K562 (cell line): ENCODE measurements at regions not wholly inside any gene's neighbourhood (a gene's known extent, or its start where the extent isn't known, plus 50 kb on each side); places are given as distances from the start of the nearest gene placed in this dataset.

Experiments used
- ATAC-seq: fragments of 200-7000 bp; cut with Tn5 transposase; 3 replicates; pipeline ENCODE4 v1.9.1; 2020; ENCODE audit warnings: moderate library complexity
- BruUV-seq: library from RNA; stranded (reverse); fragments of 400-500 nt; replicated peaks from 2 replicates; lab custom pipeline; 2021; lab: Mats Ljungman, UMichigan
- CTCF ChIA-PET: fragments of 300-600 bp; formaldehyde crosslinking; extraction: SDS; loops from one replicate; lab custom pipeline; 2021; ENCODE audit warnings: low intra/inter-chr PET ratio; lab: Yijun Ruan, JAX
- POLR2A ChIA-PET: fragments of 300-600, 350-650 bp; sonication (Branson Sonifier 250); formaldehyde crosslinking; extraction: SDS; loops from one replicate; lab custom pipeline; 2021; ENCODE audit warnings: antibody characterized with exemption, inconsistent platforms; lab: Yijun Ruan, JAX
- DNase-seq, 4 experiments: peaks; one replicate each; pipeline versions ENCODE4 v3.0.0 to v3.0.0-alpha.2; 2011 to 2018; ENCODE audit warnings: low spot score in 3 of 4, mixed read lengths in 3 of 4; ENCODE audit errors: extremely low read depth in 1 of 4
- FAIRE-seq: peaks from 2 replicates; lab custom pipeline; 2011; peaks lifted over from hg19 to GRCh38; lab: Jason Lieb, UNC
- H2AFZ ChIP-seq: 2 replicates; pipeline ENCODE4 v1.6.0; 2011; ENCODE audit warnings: low read depth, low read length, control low read depth, inconsistent platforms
- H3K27ac ChIP-seq: fragments of 200-600 bp; 3 replicates; pipeline ENCODE4 v1.8.0; 2011; ENCODE audit warnings: low read depth, mild to moderate bottlenecking, control low read depth, inconsistent platforms, low read length, moderate library complexity, mixed read lengths; ENCODE audit errors: extremely low read depth
- H3K27me3 ChIP-seq, 2 experiments: fragments of 300-600 bp in 1 of 2; 2 replicates in 1 of 2; 3 replicates in 1 of 2; pipeline versions ENCODE4 v1.6.0 to v1.8.0; 2011; ENCODE audit warnings: inconsistent platforms in 2 of 2, low read length in 2 of 2, mild to moderate bottlenecking in 1 of 2, mixed read lengths in 1 of 2, moderate library complexity in 1 of 2; ENCODE audit not compliant: control insufficient read depth in 2 of 2, insufficient read depth in 2 of 2
- H3K36me3 ChIP-seq: fragments of 300-600 bp; 3 replicates; pipeline ENCODE4 v1.8.0; 2011; ENCODE audit warnings: mild to moderate bottlenecking, low read length, inconsistent platforms; ENCODE audit not compliant: control insufficient read depth, insufficient read depth
- H3K4me1 ChIP-seq, 2 experiments: fragments of 200-600 bp in 1 of 2; replicated peaks in 1 of 2; 2 replicates in 1 of 2; 3 replicates in 1 of 2; pipeline versions ENCODE4 v1.5.1 to v1.8.0; 2011; ENCODE audit warnings: inconsistent platforms in 2 of 2, low read length in 2 of 2, mild to moderate bottlenecking in 1 of 2, mixed read lengths in 1 of 2, moderate library complexity in 1 of 2; ENCODE audit not compliant: control insufficient read depth in 2 of 2, insufficient read depth in 2 of 2
- H3K4me2 ChIP-seq: 2 replicates; pipeline ENCODE4 v1.6.1; 2011; ENCODE audit warnings: low read length, control low read depth, inconsistent platforms, mixed read lengths; ENCODE audit not compliant: insufficient read depth
- H3K4me3 ChIP-seq: fragments of 200-600 bp; sonication (generic), shearing (Covaris generic); 2 replicates; pipeline ENCODE4 v1.5.1; 2016; ENCODE audit warnings: control low read depth, inconsistent platforms
- H3K79me2 ChIP-seq: fragments of 200-600 bp; 3 replicates; pipeline ENCODE4 v1.8.0; 2011; ENCODE audit warnings: low read length, inconsistent platforms; ENCODE audit not compliant: control insufficient read depth, insufficient read depth
- H3K9ac ChIP-seq, 2 experiments: 2 replicates each; pipeline versions ENCODE4 v1.6.0 to v1.6.1; 2011; ENCODE audit warnings: low read depth in 2 of 2, low read length in 2 of 2, control low read depth in 1 of 2, inconsistent platforms in 1 of 2, mild to moderate bottlenecking in 1 of 2, mixed read lengths in 1 of 2; ENCODE audit not compliant: insufficient read depth in 1 of 2
- H3K9me1 ChIP-seq: one replicate; pipeline ENCODE4 v1.6.0; 2011; ENCODE audit warnings: inconsistent platforms, mild to moderate bottlenecking, low read length, moderate library complexity; ENCODE audit not compliant: control insufficient read depth, insufficient read depth
- H3K9me3 ChIP-seq: replicated peaks from 2 replicates; pipeline ENCODE4 v1.5.1; 2011; ENCODE audit warnings: low read depth, low read length, inconsistent platforms; ENCODE audit not compliant: control insufficient read depth, insufficient read depth
- H4K20me1 ChIP-seq: replicated peaks from 2 replicates; pipeline ENCODE4 v1.6.1; 2011; ENCODE audit warnings: low read length, inconsistent platforms, mixed read lengths; ENCODE audit not compliant: control insufficient read depth, insufficient read depth
- ARID1B ChIP-seq: fragments of 450-650 bp; IDR thresholded peaks from 2 replicates; pipeline ENCODE4 v1.6.1; 2016; ENCODE audit warnings: antibody characterized with exemption, mild to moderate bottlenecking, inconsistent platforms
- C11orf30 ChIP-seq: fragments of 450-650 bp; IDR thresholded peaks from 2 replicates; pipeline ENCODE4 v1.6.1; 2016; ENCODE audit warnings: low read depth, mild to moderate bottlenecking
- DPF2 ChIP-seq: fragments of 450-650 bp; IDR thresholded peaks from 2 replicates; pipeline ENCODE4 v1.6.1; 2016
- JUND ChIP-seq, 2 experiments: IDR thresholded peaks; 2 replicates in 1 of 2; 3 replicates in 1 of 2; pipeline ENCODE4 v1.6.1; 2011; ENCODE audit warnings: borderline replicate concordance in 2 of 2, low read depth in 2 of 2, low read length in 2 of 2, improper control_type of control experiment in 1 of 2, missing biosample characterization in 1 of 2, missing genetic modification characterization in 1 of 2, missing genetic modification reagents in 1 of 2
- MAFF ChIP-seq: IDR thresholded peaks from 2 replicates; pipeline ENCODE4 v1.6.1; 2012; ENCODE audit warnings: low read length, improper control_type of control experiment
- MAFG ChIP-seq: fragments of 450-650 bp; conservative IDR thresholded peaks from 2 replicates; pipeline ENCODE4 v1.6.1; 2016; ENCODE audit warnings: missing genetic modification characterization, missing compliant biosample characterization
- MIER1 ChIP-seq: fragments of 450-650 bp; IDR thresholded peaks from 2 replicates; pipeline ENCODE4 v1.6.1; 2016; ENCODE audit warnings: antibody characterized with exemption, mild to moderate bottlenecking, low read depth
- MNT ChIP-seq, 2 experiments: fragments of 450-650 bp; conservative IDR thresholded peaks; 2 replicates each; pipeline ENCODE4 v1.6.1; 2017; ENCODE audit warnings: mild to moderate bottlenecking in 2 of 2, moderate library complexity in 2 of 2
- NFE2 ChIP-seq: IDR thresholded peaks from 2 replicates; pipeline ENCODE4 v1.6.1; 2014; ENCODE audit warnings: antibody characterized with exemption, low read depth
- ZBTB43 ChIP-seq: sonication (generic); formaldehyde crosslinking; IDR thresholded peaks from 2 replicates; pipeline ENCODE4 v1.8.0; 2023; ENCODE audit warnings: mild to moderate bottlenecking, missing genetic modification reagents
- ZFP1 ChIP-seq: fragments of 450-650 bp; formaldehyde crosslinking; IDR thresholded peaks from 2 replicates; pipeline ENCODE4 v1.4.0; 2020; ENCODE audit warnings: mild to moderate bottlenecking, mixed read lengths
- ZNF316 ChIP-seq: fragments of 450-650 bp; IDR thresholded peaks from 2 replicates; pipeline ENCODE4 v1.6.1; 2016
- WGBS: fragments of 100-300 bp; shearing (Covaris generic); methylation state at CpG from one replicate; pipeline ENCODE4 v1.1.6; 2016; ENCODE audit warnings: low coverage, mixed read lengths; ENCODE audit not compliant: insufficient coverage; ENCODE audit errors: missing lambda C conversion rate; 5-methylcytosine and 5-hydroxymethylcytosine counted together
- in situ Hi-C: fragments of 300-500 bp; cut with MboI; formaldehyde crosslinking; loops from 4 replicates; pipeline ENCODE4 v1.15.0; 2018; ENCODE audit warnings: inconsistent platforms, mixed read lengths
- intact Hi-C: fragments of 100-400 bp; cut with micrococcal nuclease; formaldehyde crosslinking; loops from 2 replicates; pipeline ENCODE4 v1.14.2; 2022

GRCh38 chr3:10725067-10725466 is 91.0 kb upstream of the SLC6A11 start:
- H3K27ac ChIP-seq = no peak overlapping the region
- no peaks in the 10 kb centered on the region for H3K9me1 ChIP-seq
- TF ChIP-seq DPF2 (peak; percentile 25; the same call in 1 of the 2 replicates), ZBTB43 (CRISPR knock-in tag) (no peak), JUND (IDR thresholded peaks at IDR 0.05; ENCODE audit: borderline replicate concordance, low read depth, low read length) (no peak), JUND (tag; IDR thresholded peaks at IDR 0.05; ENCODE audit: borderline replicate concordance, low read depth, low read length) (0 out of 3 replicates have a peak, but pooled peaks have one; percentile 20), ARID1B (peak; percentile 66), MAFF (peak; percentile 20; the same call in 1 of the 2 replicates), MAFG (peak; percentile 85), ZFP1 (CRISPR knock-in tag) (no peak), MNT (conservative IDR thresholded peaks at IDR 0.05) (no peak), ZNF316 (0 out of 2 replicates have a peak, but pooled peaks have one; percentile 24), C11orf30 (peak; percentile 60), MIER1 (no peak), NFE2 (peak; percentile 67)
- TF ChIP-seq, all 486 proteins: peak for 8
- in situ Hi-C loops = loop anchor here (25.0 kb wide), 1 partner anchor 888 kb away; the partner anchor contains the start of gene RPUSD3
- FAIRE-seq (no peak), ATAC-seq (peak; percentile 46), DNase-seq (peak in 1 of 4 experiments; percentile 22)
- Histone ChIP-seq H3K4me3 (no peak overlapping the region), H3K9ac (no peak overlapping the region), H3K9me3 (no peaks in the 10 kb centered on the region), H3K79me2 (no peaks in the 10 kb centered on the region), H3K36me3 (no peaks in the 10 kb centered on the region), H3K4me1 (no peaks in the 10 kb centered on the region; a peak in 1 of 5 replicates), H3K27me3 (peaks cover 0 to 2% of the 10 kb centered on the region in 2 experiments; a peak in 1 of 5 replicates), H3K4me2 (no peak overlapping the region), H4K20me1 (no peaks in the 10 kb centered on the region; the same call in 1 of the 2 replicates), H2AFZ (no peak overlapping the region)
- ChIA-PET CTCF (no interaction called here), POLR2A (interaction anchor here (0.7 to 0.9 kb wide), 2 partner anchors 189 to 198 kb away, joined by 3 read pairs; no protein-coding TSS in a partner anchor)
- intact Hi-C loops = no loop called here
- no TSS peak for BruUV-seq
- WGBS = 0% methylated on average over 1 of the region's 1 CpG
